Endodermal cell (in vitro differentiated cells): ENCODE measurements at regions not wholly inside any gene's neighbourhood (a gene's known extent, or its start where the extent isn't known, plus 50 kb on each side); places are given as distances from the start of the nearest gene placed in this dataset.

Experiments
- DNase-seq: peaks from one replicate; pipeline ENCODE4 v3.0.0-alpha.2; 2017
- H3K27ac ChIP-seq: 2 replicates; pipeline ENCODE4 v1.5.1; 2013; ENCODE audit warnings: mild to moderate bottlenecking, low read depth, low read length, moderate library complexity
- H3K27me3 ChIP-seq: 2 replicates; pipeline ENCODE4 v1.6.1; 2013; ENCODE audit warnings: mild to moderate bottlenecking, low read length, moderate library complexity; ENCODE audit not compliant: insufficient read depth, control insufficient read depth, poor library complexity, severe bottlenecking
- H3K36me3 ChIP-seq: 2 replicates; pipeline ENCODE4 v1.7.0; 2013; ENCODE audit warnings: mild to moderate bottlenecking, low read length, moderate library complexity; ENCODE audit not compliant: control insufficient read depth, insufficient read depth
- H3K4me1 ChIP-seq: one replicate; pipeline ENCODE4 v1.7.0; 2013; ENCODE audit warnings: low read length; ENCODE audit not compliant: control insufficient read depth, insufficient read depth
- H3K4me3 ChIP-seq: 2 replicates; pipeline ENCODE4 v1.5.1; 2013; ENCODE audit warnings: mild to moderate bottlenecking, low read length, moderate library complexity
- H3K9ac ChIP-seq: 2 replicates; pipeline ENCODE4 v1.6.1; 2013; ENCODE audit warnings: mild to moderate bottlenecking, low read length, moderate library complexity; ENCODE audit not compliant: poor library complexity, severe bottlenecking; ENCODE audit errors: extremely low read depth
- H3K9me3 ChIP-seq: 2 replicates; pipeline ENCODE4 v1.6.1; 2013; ENCODE audit warnings: mild to moderate bottlenecking, low read length, moderate library complexity; ENCODE audit not compliant: control insufficient read depth
- H3K27ac Mint-ChIP-seq: 2 replicates; pipeline ENCODE4 v1.8.0; 2020; ENCODE audit warnings: mixed read lengths
- H3K27me3 Mint-ChIP-seq: 2 replicates; pipeline ENCODE4 v1.8.0; 2021; ENCODE audit warnings: mild to moderate bottlenecking, mixed read lengths; ENCODE audit not compliant: insufficient read depth
- H3K36me3 Mint-ChIP-seq: 2 replicates; pipeline ENCODE4 v1.8.0; 2020; ENCODE audit warnings: low read depth, mixed read lengths
- H3K4me1 Mint-ChIP-seq: 2 replicates; pipeline ENCODE4 v1.8.0; 2020; ENCODE audit warnings: mixed read lengths
- H3K4me3 Mint-ChIP-seq: 2 replicates; pipeline ENCODE4 v1.8.0; 2020; ENCODE audit warnings: mild to moderate bottlenecking, moderate library complexity, mixed read lengths
- H3K9me3 Mint-ChIP-seq: 2 replicates; pipeline ENCODE4 v1.8.0; 2020; ENCODE audit warnings: mild to moderate bottlenecking, mixed read lengths
- WGBS, 2 experiments: methylation state at CpG; one replicate each; pipeline versions ENCODE4 v1.1.5 to v1.1.7; 2013; ENCODE audit warnings: missing lambda C conversion rate in 2 of 2, mixed read lengths in 1 of 2; ENCODE audit not compliant: insufficient coverage in 1 of 2, insufficient read length in 1 of 2; 5-methylcytosine and 5-hydroxymethylcytosine counted together
- TF ChIP-seq, protein P1 (sequence below): fragments of 200-600 bp; sonication (generic); conservative IDR thresholded peaks from 2 replicates; pipeline ENCODE4 v1.5.0; 2021; ENCODE audit warnings: antibody characterized with exemption, mild to moderate bottlenecking

DNA sequence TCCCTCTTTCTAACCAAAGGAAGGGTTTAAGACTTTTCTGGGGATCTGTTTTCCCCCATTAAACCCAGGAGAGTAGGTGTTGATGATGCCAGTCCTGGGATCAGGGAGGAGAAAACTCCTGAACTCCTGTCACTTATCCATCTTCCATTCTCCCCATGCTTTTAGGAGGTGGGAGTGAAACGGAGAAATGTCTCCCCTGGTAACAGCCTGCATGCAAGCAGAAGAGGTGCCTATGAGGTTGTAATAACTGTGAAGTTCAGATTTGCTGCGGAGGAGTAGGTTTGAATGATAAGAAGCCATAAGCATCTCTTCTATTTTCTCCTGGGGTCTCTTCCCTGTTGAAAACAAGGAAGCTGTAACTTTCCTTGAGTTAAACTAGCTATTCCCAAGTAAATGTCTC, 150.8 kb downstream of the SLC4A3 start:
- no peaks in the 10 kb centered on the region for H3K9me3 Mint-ChIP-seq
- no peak overlapping the region for H3K9ac ChIP-seq

DNA sequence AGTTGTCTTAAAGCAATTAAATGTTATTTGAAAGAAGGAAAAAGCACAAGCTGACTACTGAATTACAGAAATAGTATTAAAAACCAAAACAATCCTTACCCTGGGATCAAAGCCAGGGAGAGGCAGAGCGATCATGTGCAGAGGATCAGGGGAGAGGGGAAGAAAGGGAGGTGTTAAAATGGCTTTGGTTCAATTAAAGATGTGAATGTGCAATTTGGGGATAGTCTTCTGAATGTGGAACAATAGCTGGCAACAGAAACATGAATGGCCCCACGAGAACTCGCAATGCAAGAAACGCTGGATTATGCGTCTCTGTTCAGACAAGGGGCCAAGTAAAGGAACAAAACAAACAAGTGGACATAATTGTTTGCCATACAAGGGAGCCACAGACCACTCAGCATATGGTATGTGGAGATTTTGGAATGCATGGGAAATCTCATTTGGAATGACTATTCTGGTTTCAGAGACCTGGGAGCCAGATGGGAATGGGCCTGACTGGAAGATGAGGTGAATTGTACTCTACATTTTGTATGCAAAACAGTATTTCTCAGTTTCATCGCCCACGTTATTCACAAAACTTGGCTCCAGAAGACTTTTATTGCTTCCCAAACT, 155.4 kb downstream of the SLC4A3 start:
- no peak for DNase-seq
- no peaks in the 10 kb centered on the region for H3K9me3 Mint-ChIP-seq
- Histone ChIP-seq H3K36me3 (no peaks in the 10 kb centered on the region), H3K4me3 (no peak overlapping the region), H3K9me3 (no peaks in the 10 kb centered on the region), H3K27me3 (no peaks in the 10 kb centered on the region), H3K4me1 (no peaks in the 10 kb centered on the region), H3K9ac (no peak overlapping the region), H3K27ac (no peak overlapping the region)
- no peaks in the 10 kb centered on the region for H3K36me3 Mint-ChIP-seq
- no peak overlapping the region for H3K27ac Mint-ChIP-seq
- no peak overlapping the region for H3K4me3 Mint-ChIP-seq
- no peaks in the 10 kb centered on the region for H3K4me1 Mint-ChIP-seq
- 94 to 97% methylated on average over 7 of the region's 7 CpGs for WGBS, 2 experiments
- H3K27me3 Mint-ChIP-seq = peaks cover 3% of the 10 kb centered on the region
- TF ChIP-seq, protein P1, sequence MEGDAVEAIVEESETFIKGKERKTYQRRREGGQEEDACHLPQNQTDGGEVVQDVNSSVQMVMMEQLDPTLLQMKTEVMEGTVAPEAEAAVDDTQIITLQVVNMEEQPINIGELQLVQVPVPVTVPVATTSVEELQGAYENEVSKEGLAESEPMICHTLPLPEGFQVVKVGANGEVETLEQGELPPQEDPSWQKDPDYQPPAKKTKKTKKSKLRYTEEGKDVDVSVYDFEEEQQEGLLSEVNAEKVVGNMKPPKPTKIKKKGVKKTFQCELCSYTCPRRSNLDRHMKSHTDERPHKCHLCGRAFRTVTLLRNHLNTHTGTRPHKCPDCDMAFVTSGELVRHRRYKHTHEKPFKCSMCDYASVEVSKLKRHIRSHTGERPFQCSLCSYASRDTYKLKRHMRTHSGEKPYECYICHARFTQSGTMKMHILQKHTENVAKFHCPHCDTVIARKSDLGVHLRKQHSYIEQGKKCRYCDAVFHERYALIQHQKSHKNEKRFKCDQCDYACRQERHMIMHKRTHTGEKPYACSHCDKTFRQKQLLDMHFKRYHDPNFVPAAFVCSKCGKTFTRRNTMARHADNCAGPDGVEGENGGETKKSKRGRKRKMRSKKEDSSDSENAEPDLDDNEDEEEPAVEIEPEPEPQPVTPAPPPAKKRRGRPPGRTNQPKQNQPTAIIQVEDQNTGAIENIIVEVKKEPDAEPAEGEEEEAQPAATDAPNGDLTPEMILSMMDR = no peak

More for the DNA sequence above, 150.8 kb downstream of the SLC4A3 start:
- DNase-seq = no peak
- WGBS, 2 experiments = 83% methylated on average over 2 of the region's 2 CpGs; no CpG with 5 or more reads in 1 of the 2 experiments
- no peaks in the 10 kb centered on the region for H3K36me3 ChIP-seq
- H3K27ac ChIP-seq = no peak overlapping the region
- no peaks in the 10 kb centered on the region for H3K27me3 ChIP-seq
- no peaks in the 10 kb centered on the region for H3K4me1 ChIP-seq
- no peaks in the 10 kb centered on the region for H3K27me3 Mint-ChIP-seq
- H3K36me3 Mint-ChIP-seq = no peaks in the 10 kb centered on the region
- H3K27ac Mint-ChIP-seq = no peak overlapping the region
- TF ChIP-seq, protein P1 = no peak
- no peak overlapping the region for H3K4me3 ChIP-seq
- no peaks in the 10 kb centered on the region for H3K9me3 ChIP-seq
- no peak overlapping the region for H3K4me3 Mint-ChIP-seq
- peaks cover 5% of the 10 kb centered on the region for H3K4me1 Mint-ChIP-seq

- Mint-ChIP-seq H3K9me3 (no peaks in the 10 kb centered on the region), H3K27me3 (peaks cover 3% of the 10 kb centered on the region), H3K27ac (no peak overlapping the region), H3K4me3 (no peak overlapping the region), H3K36me3 (no peaks in the 10 kb centered on the region), H3K4me1 (no peaks in the 10 kb centered on the region)
- H3K9ac ChIP-seq = no peak overlapping the region
- WGBS, 2 experiments = 93 to 100% methylated on average over 1 to 4 of the region's 4 CpGs
- TF ChIP-seq, protein P1 = no peak
- no peak overlapping the region for H3K4me3 ChIP-seq
- no peaks in the 10 kb centered on the region for H3K4me1 ChIP-seq
- H3K27ac ChIP-seq = no peak overlapping the region
- no peaks in the 10 kb centered on the region for H3K36me3 ChIP-seq
- H3K27me3 ChIP-seq = no peaks in the 10 kb centered on the region
- no peaks in the 10 kb centered on the region for H3K9me3 ChIP-seq
- DNase-seq = no peak
Measured at GRCh38 chr2:219783359-219783975, 156.0 kb downstream of the SLC4A3 start.
